MV-4-11 (cell line): ENCODE measurements at regions not wholly inside any gene's neighbourhood (a gene's known extent, or its start where the extent isn't known, plus 50 kb on each side); places are given as distances from the start of the nearest gene placed in this dataset.
"Not testable (repeated sequence)": the region's sequence is repeated elsewhere in the genome, so short reads cannot be mapped to it uniquely, and the experiment has no call there.

ENCODE experiments used
- DNase-seq: peaks from one replicate; lab custom pipeline; 2025; lab: John Stamatoyannopoulos, UW

- DNase-seq, result no peak
Observed at GRCh38 chr2:138390316-138390945, 111.1 kb upstream of the SPOPL start.

- DNase-seq, result no peak
Observed at GRCh38 chr2:138391946-138392345, 109.6 kb upstream of the SPOPL start.

DNA sequence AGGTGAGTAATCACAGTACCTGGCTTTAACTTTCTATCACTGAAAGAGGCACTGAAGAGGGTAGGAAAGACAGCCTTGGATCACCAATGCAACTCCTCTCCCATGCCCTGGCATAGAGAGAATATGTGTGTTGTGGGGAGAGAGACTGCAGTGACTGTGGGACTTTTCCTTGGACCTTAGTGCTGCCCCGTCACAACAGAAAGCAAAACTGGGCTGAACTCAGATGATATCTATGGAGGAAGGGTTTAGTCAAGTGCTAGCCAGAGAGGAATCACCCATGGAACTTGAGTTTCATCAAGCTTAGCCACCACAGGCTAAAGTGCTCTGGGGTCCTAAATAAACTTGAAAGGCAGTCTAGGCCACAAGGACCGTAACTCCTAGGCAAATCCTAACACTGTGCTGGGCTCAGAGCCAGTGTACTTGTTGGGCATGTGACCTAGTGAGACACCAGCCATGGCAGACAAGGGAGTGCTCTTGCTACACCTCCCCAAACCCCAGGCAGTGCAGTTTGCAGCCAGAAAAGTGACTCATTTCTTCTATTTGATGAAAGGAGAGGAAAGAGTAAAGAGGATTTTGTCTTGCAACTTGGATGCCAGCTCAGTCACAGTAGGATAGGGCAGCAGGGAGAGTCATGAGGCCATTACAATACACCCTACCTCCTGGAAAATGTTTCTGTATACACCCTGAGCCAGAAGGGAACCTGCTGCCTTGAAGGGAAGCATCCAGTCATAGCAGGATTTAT, 105.8 kb upstream of the SPOPL start:
- DNase-seq, result peak; percentile 25

- DNase-seq, result no peak
Observed at GRCh38 chr2:138396843-138397242, 104.7 kb upstream of the SPOPL start.

- DNase-seq, result no peak
Observed at GRCh38 chr2:138403431-138403927, 98.1 kb upstream of the SPOPL start.

DNA sequence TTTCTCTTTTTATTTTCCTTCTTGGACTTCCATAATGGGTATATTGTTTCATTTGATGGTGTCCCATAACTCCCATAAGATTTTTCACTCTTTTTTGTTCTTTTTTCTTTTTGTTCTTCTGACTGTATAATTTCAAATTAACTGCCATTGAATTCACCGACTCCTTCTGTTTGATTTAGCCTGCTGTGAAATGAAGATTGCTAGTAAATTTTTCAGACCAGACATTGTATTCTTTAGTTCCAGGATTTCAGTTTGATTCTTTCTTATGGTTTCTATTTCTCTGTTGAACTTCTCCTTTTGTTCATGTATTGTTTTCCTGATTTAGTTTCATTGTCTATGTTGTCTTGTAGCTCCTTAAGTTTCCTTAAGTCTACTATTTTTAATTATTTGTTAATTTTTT, 87.6 kb upstream of the SPOPL start:
- peak; percentile 52 for DNase-seq

DNA sequence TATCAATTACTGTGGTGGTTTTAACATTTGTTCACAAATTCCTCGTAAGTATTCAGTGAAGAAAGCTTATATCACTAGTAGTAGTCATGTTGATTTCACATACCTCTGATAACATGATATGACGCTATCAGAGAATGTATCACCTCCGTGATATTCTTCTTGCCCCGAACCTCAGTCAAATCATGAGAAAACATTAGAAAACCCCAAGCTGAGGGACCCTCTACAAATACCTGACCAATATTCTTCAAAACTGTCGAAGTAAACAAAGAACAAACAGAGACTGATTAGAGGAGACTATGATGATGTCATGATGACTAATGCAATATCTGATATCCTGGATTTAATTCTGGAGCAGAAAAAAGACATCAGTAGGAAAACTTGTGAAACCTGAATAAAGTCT, 85.6 kb upstream of the SPOPL start:
- no peak for DNase-seq

DNA sequence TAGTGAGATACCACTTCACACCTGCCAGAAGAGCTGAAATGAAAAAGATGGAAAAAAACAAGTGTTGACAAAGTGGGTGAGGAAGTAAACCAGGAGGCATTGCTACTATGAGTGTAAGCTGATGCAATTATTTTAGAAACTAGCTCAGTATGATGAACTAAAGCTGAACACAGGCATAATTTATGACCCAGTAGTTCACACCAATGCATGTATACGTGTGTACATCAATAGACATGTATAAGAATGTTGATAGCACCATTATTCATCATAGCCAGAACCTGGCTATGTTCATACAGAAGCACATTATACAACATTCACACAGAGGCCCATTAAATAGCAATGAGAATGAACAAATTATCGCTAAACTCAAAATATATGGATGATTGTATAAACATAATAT, 83.1 kb upstream of the SPOPL start:
- DNase-seq, result no peak

- no peak for DNase-seq
Observed at GRCh38 chr2:138421315-138421970, 80.1 kb upstream of the SPOPL start.

- peak; percentile 28 for DNase-seq
Observed at GRCh38 chr2:138421971-138422335, 79.6 kb upstream of the SPOPL start.

- DNase-seq, result no peak
Observed at GRCh38 chr2:138423198-138423597, 78.4 kb upstream of the SPOPL start.

- DNase-seq, result no peak
Observed at GRCh38 chr2:138423745-138424144, 77.8 kb upstream of the SPOPL start.

DNA sequence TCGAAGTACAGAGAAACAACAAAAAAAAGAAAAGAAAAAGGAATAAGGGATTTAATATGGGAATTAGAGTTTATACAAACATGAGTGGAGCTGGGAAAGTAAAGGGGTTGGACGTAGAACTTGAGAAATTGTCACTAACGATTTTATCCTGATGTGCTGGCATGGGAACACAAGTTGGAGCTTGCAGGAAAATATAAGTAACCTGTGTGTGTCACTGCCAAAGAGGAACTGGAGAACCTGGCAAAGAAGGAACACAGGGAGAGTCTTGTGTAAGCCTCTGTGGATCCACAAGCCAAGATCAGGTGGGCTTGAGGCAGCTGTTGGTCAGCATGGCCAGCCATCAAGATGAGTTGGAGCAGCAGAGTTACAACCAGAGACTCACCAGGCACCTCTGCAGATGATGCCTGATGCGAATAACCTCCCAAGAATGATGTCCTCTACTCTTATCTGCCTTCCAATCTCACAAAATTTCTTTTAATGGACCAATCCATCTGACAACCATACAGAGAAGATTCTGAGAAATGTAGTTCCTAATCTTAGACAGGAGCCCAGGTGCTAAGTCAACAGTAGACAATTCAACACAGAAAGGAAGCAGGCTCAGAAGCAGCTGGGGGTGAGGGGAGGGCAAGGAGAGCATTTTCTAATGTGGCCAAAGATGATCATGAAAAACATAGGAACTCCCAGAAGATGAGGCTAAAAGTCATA, 77.0 kb upstream of the SPOPL start:
- no peak for DNase-seq

DNA sequence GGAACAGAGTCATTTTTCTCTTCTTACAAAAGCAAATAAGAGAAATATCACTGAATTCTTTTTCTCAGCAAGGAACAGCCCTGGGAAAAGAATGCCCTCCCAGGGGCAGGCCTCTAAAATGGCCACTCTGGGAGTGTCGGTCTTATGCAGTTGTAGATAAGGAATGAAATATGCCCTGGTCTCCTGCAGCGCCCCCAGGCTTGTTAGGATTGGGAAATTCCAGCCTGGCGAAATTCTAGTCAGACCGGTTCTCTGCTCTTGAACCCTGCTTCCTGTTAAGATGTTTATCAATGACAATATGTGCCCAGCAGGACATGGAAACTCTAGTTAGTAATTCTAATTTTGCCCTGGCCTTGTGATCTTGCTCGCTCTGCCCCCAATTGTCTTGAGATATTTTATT, 75.5 kb upstream of the SPOPL start:
- DNase-seq, result not testable (repeated sequence)

DNA sequence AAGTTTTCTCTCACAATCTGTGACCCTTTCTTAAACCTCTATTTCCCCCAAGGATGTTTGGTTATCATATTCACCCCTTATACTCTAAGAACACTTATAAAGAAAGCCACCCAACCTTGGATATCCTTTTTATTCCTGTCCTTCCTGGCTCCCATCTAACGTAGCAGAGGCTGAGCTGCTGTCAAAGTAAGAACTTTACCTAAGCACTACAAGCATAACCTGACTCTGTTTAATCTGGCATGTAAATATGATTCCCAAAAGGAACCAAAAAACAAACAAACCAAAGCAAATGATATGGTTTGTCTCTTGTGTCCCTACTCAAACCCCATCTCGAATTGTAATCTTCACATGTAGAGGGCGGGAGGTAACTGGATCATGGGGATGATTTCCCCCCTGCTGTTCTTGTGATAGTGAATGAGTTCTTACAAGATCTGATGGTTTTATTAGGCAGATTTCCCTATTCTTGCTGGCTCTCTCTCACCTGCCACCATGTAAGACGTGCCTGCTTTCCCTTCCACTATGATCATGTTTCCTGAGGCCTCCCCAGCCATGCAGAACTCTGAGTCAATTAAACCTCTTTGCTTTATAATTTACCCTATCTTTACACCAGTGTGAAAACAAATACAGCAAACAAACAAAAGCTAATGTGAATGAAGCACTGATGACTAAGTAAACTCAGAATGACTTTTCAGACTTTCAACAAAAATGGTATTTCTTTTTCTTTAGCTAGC, 72.7 kb upstream of the SPOPL start:
- no peak for DNase-seq

GRCh38 chr2:138430181-138430580, 71.4 kb upstream of the SPOPL start:
- DNase-seq, result no peak

DNA sequence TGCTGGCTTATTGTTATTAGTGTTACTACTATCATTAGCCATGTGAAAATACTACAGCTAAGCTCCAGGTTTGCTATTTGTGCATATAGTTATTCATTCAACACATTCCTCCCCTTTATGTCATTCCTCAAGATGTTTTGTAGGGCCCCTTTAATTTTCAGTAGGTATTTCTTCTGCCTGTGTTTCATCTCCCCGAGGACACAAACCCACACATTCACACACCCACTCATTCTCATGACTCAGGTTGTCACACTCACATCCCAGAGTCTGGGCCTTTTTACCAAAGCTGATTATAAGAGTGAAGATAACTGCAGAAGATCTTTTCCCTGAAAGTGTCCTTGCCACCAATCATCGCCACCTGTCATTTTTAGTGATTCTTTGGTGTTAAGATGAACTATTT, 68.6 kb upstream of the SPOPL start:
- DNase-seq, result no peak

DNA sequence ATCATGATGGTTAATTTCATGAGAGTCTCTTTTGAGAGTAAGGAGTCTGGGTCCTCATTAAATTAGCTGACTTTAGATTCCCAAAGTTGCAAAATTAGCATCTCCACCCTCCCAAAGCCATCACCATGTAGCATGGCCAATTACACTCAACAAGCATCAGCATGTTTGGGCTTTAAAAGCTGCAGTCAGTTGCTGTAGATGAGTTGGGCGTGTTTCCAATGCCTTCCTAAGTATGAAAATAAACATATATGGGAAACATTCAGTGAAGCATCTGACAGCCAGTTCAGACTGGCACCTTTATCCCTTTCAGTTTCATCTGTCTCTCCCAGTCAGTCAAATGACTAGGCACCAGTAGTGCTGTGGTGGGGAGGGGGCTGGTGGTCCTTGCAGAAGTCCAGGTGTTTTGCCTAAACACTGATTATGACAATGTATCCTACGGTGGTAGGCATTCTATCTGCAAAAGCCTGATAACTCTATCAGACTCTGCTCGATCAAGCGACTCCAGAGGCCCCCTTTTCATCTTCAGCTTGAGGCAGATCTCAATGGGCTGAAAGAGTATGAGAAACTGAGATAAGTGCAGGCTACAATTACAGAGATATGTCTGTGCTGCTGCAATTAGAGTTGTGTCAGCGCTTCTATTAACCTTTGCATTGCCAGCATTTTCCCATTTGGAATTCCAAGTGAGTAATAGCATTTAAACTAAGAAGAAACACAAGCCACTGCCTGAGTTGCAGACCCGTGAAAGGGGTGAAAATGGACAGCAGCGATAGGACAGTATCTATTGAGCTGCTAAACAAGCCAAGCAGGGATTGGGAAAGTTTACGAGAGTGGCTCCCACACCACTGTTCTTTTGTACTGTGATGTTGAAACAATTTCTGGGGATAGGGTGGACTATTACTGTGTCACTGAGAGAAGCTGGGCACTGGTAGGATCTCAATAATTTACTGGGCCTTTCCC, 67.3 kb upstream of the SPOPL start:
- no peak for DNase-seq

GRCh38 chr2:138435701-138436100, 65.9 kb upstream of the SPOPL start:
- DNase-seq, result no peak

GRCh38 chr2:138439733-138440132, 61.8 kb upstream of the SPOPL start:
- DNase-seq, result no peak

- DNase-seq, result no peak
Observed at GRCh38 chr2:138440759-138441158, 60.8 kb upstream of the SPOPL start.
